Gastrocnemius medialis (tissue), 4 donors: ENCODE measurements at regions not wholly inside any gene's neighbourhood (a gene's known extent, or its start where the extent isn't known, plus 50 kb on each side); places are given as distances from the start of the nearest gene placed in this dataset.

Experiments
- ATAC-seq, 2 donors: fragments of 150-250 bp; one replicate each; pipeline ENCODE4 v1.9.1; 2016
- DNase-seq, 2 donors: peaks; one replicate each; pipeline ENCODE4 v3.0.0-alpha.2; 2019
- H3K27ac ChIP-seq, 4 donors: fragments of 200-600 bp; sonication (generic); 1 replicate in 1 of 4; 2 replicates in 3 of 4; pipeline ENCODE4 v1.5.1; 2016 to 2018; ENCODE audit warnings: mild to moderate bottlenecking in 2 of 4, moderate library complexity in 1 of 4
- H3K27me3 ChIP-seq, 3 donors: fragments of 200-600 bp; sonication (generic) in 2 of 3; 1 replicate in 1 of 3; 2 replicates in 2 of 3; pipeline versions ENCODE4 v1.5.1 to v1.6.0; 2016 to 2019; ENCODE audit warnings: mild to moderate bottlenecking in 1 of 3, moderate library complexity in 1 of 3
- H3K36me3 ChIP-seq, 2 donors: fragments of 200-600 bp; sonication (generic) in 1 of 2; one replicate each; pipeline ENCODE4 v1.5.1; 2017 to 2018
- H3K4me1 ChIP-seq, 2 donors: fragments of 200-600 bp; sonication (generic) in 1 of 2; one replicate each; pipeline ENCODE4 v1.5.1; 2016 to 2017; ENCODE audit warnings: mild to moderate bottlenecking in 2 of 2
- H3K4me3 ChIP-seq, 4 donors: fragments of 200-600 bp; sonication (generic) in 3 of 4; 1 replicate in 1 of 4; 2 replicates in 3 of 4; pipeline ENCODE4 v1.5.1; 2016 to 2019; ENCODE audit warnings: mild to moderate bottlenecking in 2 of 4
- H3K9me3 ChIP-seq, 3 donors: fragments of 200-600 bp; sonication (generic) in 2 of 3; 1 replicate in 1 of 3; 2 replicates in 2 of 3; pipeline ENCODE4 v1.5.1; 2016 to 2019
- POLR2A ChIP-seq, 2 donors: fragments of 450-650 bp; IDR thresholded peaks; one replicate each; pipeline ENCODE4 v1.6.1; 2017; ENCODE audit warnings: antibody characterized with exemption in 2 of 2, mild to moderate bottlenecking in 2 of 2, moderate library complexity in 2 of 2
- in situ Hi-C, 4 donors: fragments of 200-750 bp; cut with MboI; loops; one replicate each; pipeline versions ENCODE4 v1.15.0 to v1.8.0; 2017; ENCODE audit warnings: low sequenced_read_pairs in 4 of 4
- intact Hi-C: fragments of 100-400 bp; cut with DNase I; formaldehyde crosslinking; loops from one replicate; pipeline ENCODE4 v1.15.1; 2023; ENCODE audit warnings: low total_unique reads
- TF ChIP-seq, protein P1 (sequence below), 5 experiments: fragments of 450-650 bp in 3 of 5; fragments of 200-600 bp in 2 of 5; sonication (generic) in 2 of 5; IDR thresholded peaks in 4 of 5; conservative IDR thresholded peaks in 1 of 5; 1 replicate in 4 of 5; 2 replicates in 1 of 5; pipeline ENCODE4 v1.5.1; 2016 to 2019; ENCODE audit warnings: antibody characterized with exemption in 5 of 5, mild to moderate bottlenecking in 3 of 5, moderate library complexity in 3 of 5

DNA sequence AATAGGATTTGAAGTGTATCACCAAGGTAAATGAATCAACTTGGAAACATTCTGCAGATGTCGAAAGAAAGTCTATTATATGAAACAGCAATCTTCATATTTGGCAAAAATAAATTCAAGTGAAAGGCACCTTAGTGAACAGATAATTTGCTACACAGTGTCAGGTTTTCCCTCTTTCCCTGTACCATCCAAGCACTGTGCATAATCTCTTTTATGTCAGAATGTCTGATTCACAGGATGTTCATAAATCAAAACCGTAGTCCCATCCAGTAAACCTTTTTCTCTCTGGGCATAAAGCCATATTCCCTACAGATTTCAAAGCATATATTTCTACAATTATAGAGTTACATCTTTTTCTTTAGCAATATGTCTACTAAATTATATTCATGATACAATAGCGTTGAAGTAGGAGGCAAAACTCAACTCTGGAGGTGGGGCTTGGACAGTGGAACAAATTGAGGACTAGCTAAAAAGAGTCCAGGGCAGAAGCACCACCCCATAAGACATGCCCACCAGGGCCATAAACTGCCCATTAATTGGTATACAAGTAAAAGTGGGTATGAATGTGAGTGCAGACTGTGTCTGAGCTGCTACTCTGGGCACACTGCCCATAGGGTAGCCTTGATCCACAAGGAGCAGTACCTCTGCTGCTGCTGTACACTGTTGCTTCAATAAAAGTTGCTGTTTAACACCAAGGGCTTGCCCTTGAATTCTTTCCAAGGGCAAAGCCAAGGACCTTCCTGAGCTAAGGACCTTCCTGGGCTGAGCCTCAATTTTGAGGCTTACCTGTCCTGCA lies 72.1 kb upstream of the MYCBP2 start:
- intact Hi-C loops = no loop called here
- TF ChIP-seq POLR2A (IDR thresholded peaks at IDR 0.05) = no peak
- TF ChIP-seq, protein P1, sequence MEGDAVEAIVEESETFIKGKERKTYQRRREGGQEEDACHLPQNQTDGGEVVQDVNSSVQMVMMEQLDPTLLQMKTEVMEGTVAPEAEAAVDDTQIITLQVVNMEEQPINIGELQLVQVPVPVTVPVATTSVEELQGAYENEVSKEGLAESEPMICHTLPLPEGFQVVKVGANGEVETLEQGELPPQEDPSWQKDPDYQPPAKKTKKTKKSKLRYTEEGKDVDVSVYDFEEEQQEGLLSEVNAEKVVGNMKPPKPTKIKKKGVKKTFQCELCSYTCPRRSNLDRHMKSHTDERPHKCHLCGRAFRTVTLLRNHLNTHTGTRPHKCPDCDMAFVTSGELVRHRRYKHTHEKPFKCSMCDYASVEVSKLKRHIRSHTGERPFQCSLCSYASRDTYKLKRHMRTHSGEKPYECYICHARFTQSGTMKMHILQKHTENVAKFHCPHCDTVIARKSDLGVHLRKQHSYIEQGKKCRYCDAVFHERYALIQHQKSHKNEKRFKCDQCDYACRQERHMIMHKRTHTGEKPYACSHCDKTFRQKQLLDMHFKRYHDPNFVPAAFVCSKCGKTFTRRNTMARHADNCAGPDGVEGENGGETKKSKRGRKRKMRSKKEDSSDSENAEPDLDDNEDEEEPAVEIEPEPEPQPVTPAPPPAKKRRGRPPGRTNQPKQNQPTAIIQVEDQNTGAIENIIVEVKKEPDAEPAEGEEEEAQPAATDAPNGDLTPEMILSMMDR (IDR thresholded peaks at IDR 0.05 in 4 of 5, conservative IDR thresholded peaks at IDR 0.05 in 1 of 5) = no peak
- DNase-seq (no peak), ATAC-seq (no peak)
- Histone ChIP-seq H3K27me3 (no peaks in the 10 kb centered on the region), H3K4me1 (no peaks in the 10 kb centered on the region), H3K9me3 (no peaks in the 10 kb centered on the region), H3K36me3 (no peaks in the 10 kb centered on the region), H3K4me3 (no peak overlapping the region), H3K27ac (no peak overlapping the region)
- in situ Hi-C loops = no loop called here

GRCh38 chr13:77397636-77398035 lies 70.7 kb upstream of the MYCBP2 start:
- Histone ChIP-seq H3K4me1 (no peaks in the 10 kb centered on the region), H3K36me3 (no peaks in the 10 kb centered on the region), H3K9me3 (no peaks in the 10 kb centered on the region), H3K4me3 (no peak overlapping the region), H3K27me3 (no peaks in the 10 kb centered on the region), H3K27ac (no peak overlapping the region)
- intact Hi-C loops = no loop called here
- TF ChIP-seq POLR2A (IDR thresholded peaks at IDR 0.05) = no peak
- TF ChIP-seq, protein P1 (IDR thresholded peaks at IDR 0.05 in 4 of 5, conservative IDR thresholded peaks at IDR 0.05 in 1 of 5) = no peak
- DNase-seq (no peak), ATAC-seq (no peak)
- in situ Hi-C loops = no loop called here

DNA sequence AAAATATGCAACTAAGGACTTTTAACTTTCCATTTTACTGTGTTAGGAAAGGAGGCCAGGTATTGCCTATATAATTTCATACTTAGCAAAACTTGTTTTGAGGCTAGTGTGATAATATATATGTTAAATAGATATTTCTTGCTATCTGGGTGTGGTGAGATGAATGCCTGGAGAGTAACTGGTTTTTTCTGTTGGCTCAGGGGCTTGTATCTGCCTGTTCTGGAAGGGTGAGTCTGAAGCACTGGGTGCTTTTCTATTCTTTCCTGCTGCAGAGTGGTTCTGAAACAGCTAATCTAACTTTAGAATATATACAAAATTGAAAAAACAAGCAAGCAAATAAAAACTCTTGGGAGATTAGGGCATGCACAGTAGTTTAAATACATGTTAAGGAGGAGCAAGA lies 64.6 kb upstream of the MYCBP2 start:
- no peak for TF ChIP-seq POLR2A (IDR thresholded peaks at IDR 0.05)
- TF ChIP-seq, protein P1 (IDR thresholded peaks at IDR 0.05 in 4 of 5, conservative IDR thresholded peaks at IDR 0.05 in 1 of 5) = no peak
- ATAC-seq (no peak), DNase-seq (no peak)
- no peaks in the 10 kb centered on the region for H3K36me3 ChIP-seq
- H3K4me3 ChIP-seq = no peak overlapping the region
- in situ Hi-C loops = no loop called here
- H3K9me3 ChIP-seq = no peaks in the 10 kb centered on the region
- no peaks in the 10 kb centered on the region for H3K27me3 ChIP-seq
- no peak overlapping the region for H3K27ac ChIP-seq
- H3K4me1 ChIP-seq = no peaks in the 10 kb centered on the region
- intact Hi-C loops = no loop called here

GRCh38 chr13:77390391-77390790 lies 63.5 kb upstream of the MYCBP2 start:
- intact Hi-C loops = no loop called here
- peak; percentile 12 to 60 for DNase-seq
- TF ChIP-seq, protein P1 (IDR thresholded peaks at IDR 0.05 in 4 of 5, conservative IDR thresholded peaks at IDR 0.05 in 1 of 5) = no peak
- TF ChIP-seq POLR2A (IDR thresholded peaks at IDR 0.05) = no peak

More at GRCh38 chr13:77390391-77390790, 63.5 kb upstream of the MYCBP2 start:
- Histone ChIP-seq H3K9me3 (no peaks in the 10 kb centered on the region), H3K4me1 (no peaks in the 10 kb centered on the region), H3K27me3 (no peaks in the 10 kb centered on the region), H3K27ac (peak overlapping the region in 2 of 4 donors; percentile 36 to 63), H3K4me3 (no peak overlapping the region), H3K36me3 (no peaks in the 10 kb centered on the region)
- in situ Hi-C loops = no loop called here
- ATAC-seq = peak; percentile 67 to 68
